HG02642 (cell line): ENCODE measurements at regions not wholly inside any gene's neighbourhood (a gene's known extent, or its start where the extent isn't known, plus 50 kb on each side); places are given as distances from the start of the nearest gene placed in this dataset.

Experiments
- ATAC-seq: cut with Tn5 transposase; IDR thresholded peaks from one replicate; pipeline ENCODE4 v1.9.1; 2021; ENCODE audit warnings: mild to moderate bottlenecking; ENCODE audit not compliant: unreplicated experiment, poor library complexity

GRCh38 chr14:65241125-65241752 lies 138.9 kb upstream of the MAX start:
- ATAC-seq: no peak

- ATAC-seq: no peak
These were observed 140.4 kb upstream of the MAX start for GRCh38 chr14:65242732-65243134.

- no peak for ATAC-seq
These were observed 141.6 kb upstream of the MAX start for GRCh38 chr14:65243766-65244442.

GRCh38 chr14:65249471-65250161 lies 147.3 kb upstream of the MAX start:
- ATAC-seq: no peak

GRCh38 chr14:65250162-65250495 lies 147.8 kb upstream of the MAX start:
- ATAC-seq: no peak

GRCh38 chr14:65251213-65251612 lies 148.9 kb upstream of the MAX start:
- ATAC-seq: no peak

GRCh38 chr14:65252482-65253255 lies 150.4 kb upstream of the MAX start:
- ATAC-seq: no peak

GRCh38 chr14:65255029-65255545 lies 152.8 kb upstream of the MAX start:
- ATAC-seq: no peak

GRCh38 chr14:65255583-65256461 lies 153.5 kb upstream of the MAX start:
- no peak for ATAC-seq

GRCh38 chr14:65256714-65257113 lies 154.4 kb upstream of the MAX start:
- ATAC-seq: no peak

GRCh38 chr14:65257425-65257824 lies 155.1 kb upstream of the FUT8 start:
- ATAC-seq: no peak

GRCh38 chr14:65258391-65258790 lies 154.1 kb upstream of the FUT8 start:
- no peak for ATAC-seq

GRCh38 chr14:65259000-65259399 lies 153.5 kb upstream of the FUT8 start:
- no peak for ATAC-seq

GRCh38 chr14:65260786-65261185 lies 151.7 kb upstream of the FUT8 start:
- ATAC-seq: no peak

GRCh38 chr14:65261425-65261920 lies 151.1 kb upstream of the FUT8 start:
- ATAC-seq: no peak

- ATAC-seq: no peak
These were observed 150.6 kb upstream of the FUT8 start for GRCh38 chr14:65261946-65262345.

GRCh38 chr14:65263177-65263788 lies 149.2 kb upstream of the FUT8 start:
- no peak for ATAC-seq

GRCh38 chr14:65267856-65268255 lies 144.7 kb upstream of the FUT8 start:
- no peak for ATAC-seq

- ATAC-seq: no peak
These were observed 143.9 kb upstream of the FUT8 start for GRCh38 chr14:65268594-65268993.
